IPS DF 6.9 (cell line): ENCODE measurements at regions not wholly inside any gene's neighbourhood (a gene's known extent, or its start where the extent isn't known, plus 50 kb on each side); places are given as distances from the start of the nearest gene placed in this dataset.

Experiments used
- DNase-seq: peaks from one replicate; pipeline ENCODE4 v3.0.0-alpha.2; 2013; ENCODE audit warnings: low read depth, low spot score
- H3K27ac ChIP-seq: one replicate; pipeline ENCODE4 v1.5.1; 2013; ENCODE audit warnings: low read length, control low read depth
- H3K27me3 ChIP-seq: 2 replicates; pipeline ENCODE4 v1.6.1; 2013; ENCODE audit warnings: mild to moderate bottlenecking, low read length; ENCODE audit not compliant: control insufficient read depth, insufficient read depth
- H3K36me3 ChIP-seq: 2 replicates; pipeline ENCODE4 v1.6.1; 2013; ENCODE audit warnings: low read length; ENCODE audit not compliant: control insufficient read depth, insufficient read depth
- H3K4me1 ChIP-seq: 2 replicates; pipeline ENCODE4 v1.6.1; 2013; ENCODE audit warnings: low read length; ENCODE audit not compliant: control insufficient read depth, insufficient read depth
- H3K4me3 ChIP-seq: 2 replicates; pipeline ENCODE4 v1.5.1; 2013; ENCODE audit warnings: mild to moderate bottlenecking, low read length
- H3K9me3 ChIP-seq: 2 replicates; pipeline ENCODE4 v1.6.1; 2013; ENCODE audit warnings: low read length, inconsistent platforms; ENCODE audit not compliant: control insufficient read depth, insufficient read depth
- WGBS: extraction: QIAGEN DNeasy Blood & Tissue Kit; methylation state at CpG from one replicate; pipeline ENCODE4 v1.1.7; 2013; ENCODE audit warnings: mixed read lengths, missing lambda C conversion rate; ENCODE audit not compliant: insufficient read length, insufficient coverage; 5-methylcytosine and 5-hydroxymethylcytosine counted together

DNA sequence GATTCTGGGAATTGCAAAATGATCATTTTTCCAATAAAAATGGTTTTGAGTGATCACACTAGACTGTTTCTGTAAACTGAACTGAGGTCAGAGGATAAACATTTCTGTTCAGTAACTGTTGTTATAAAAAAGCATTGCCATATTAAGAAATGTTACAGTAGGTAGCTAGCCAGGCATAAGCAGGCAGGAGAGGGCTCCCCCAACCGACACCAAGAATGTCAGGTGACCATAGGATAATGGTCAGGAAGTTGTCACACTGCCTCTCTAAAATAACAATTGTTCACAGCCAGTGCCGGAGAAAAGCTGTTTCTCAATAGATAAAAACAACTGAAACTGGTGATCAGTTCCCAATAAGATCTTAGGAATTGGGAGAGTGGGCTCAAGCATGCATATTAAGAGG is 306.2 kb upstream of the SLIT2 start:
- no CpG with 5 or more reads among the region's 2 CpGs for WGBS
- DNase-seq = no peak
- no peak overlapping the region for H3K27ac ChIP-seq

DNA sequence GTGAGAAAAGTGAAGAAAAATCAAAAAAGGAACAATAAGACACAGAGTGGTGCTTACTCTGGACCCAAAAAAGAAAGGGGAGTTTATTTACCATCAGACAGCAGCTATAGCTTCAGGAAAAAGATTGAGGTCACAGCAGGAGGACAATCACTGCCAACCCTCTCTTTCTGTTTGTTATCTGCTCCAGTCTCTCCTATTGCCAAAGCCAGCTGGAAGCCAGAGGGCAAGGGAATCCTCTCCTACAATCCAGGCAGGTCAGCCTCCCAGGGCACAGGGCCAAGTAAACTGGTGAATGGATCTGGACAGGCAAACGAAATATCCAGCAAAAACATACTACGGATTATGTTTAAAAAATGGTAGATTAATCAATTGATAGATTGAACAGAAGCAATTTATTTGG is 306.9 kb upstream of the SLIT2 start:
- H3K4me1 ChIP-seq = no peaks in the 10 kb centered on the region
- no peaks in the 10 kb centered on the region for H3K9me3 ChIP-seq
- H3K4me3 ChIP-seq = no peak overlapping the region
- no peaks in the 10 kb centered on the region for H3K27me3 ChIP-seq
- DNase-seq = no peak
- WGBS = no CpG with 5 or more reads among the region's 2 CpGs
- H3K27ac ChIP-seq = no peak overlapping the region
- no peaks in the 10 kb centered on the region for H3K36me3 ChIP-seq

More for the DNA sequence above, 306.2 kb upstream of the SLIT2 start:
- H3K4me1 ChIP-seq = no peaks in the 10 kb centered on the region
- no peaks in the 10 kb centered on the region for H3K36me3 ChIP-seq
- no peaks in the 10 kb centered on the region for H3K9me3 ChIP-seq
- H3K27me3 ChIP-seq = no peaks in the 10 kb centered on the region
- H3K4me3 ChIP-seq = no peak overlapping the region

DNA sequence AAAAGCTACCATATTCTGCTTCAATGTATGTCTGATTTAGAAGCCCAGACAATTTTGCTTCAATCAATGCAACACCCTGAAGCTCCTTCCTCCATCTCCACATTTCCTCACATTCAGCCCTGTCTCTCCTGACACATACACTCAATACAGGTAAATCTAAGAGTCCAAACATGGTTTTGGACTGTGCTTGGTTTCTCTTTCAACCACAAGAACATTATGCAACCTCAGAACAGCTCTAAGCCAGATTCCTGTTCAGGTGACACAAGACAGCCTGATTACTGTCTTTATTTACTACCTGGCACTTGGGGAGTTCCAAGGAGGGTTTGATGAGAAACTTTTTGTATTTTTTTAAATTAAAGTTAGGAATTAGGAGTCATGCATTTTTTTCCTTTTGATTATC is 307.5 kb upstream of the SLIT2 start:
- DNase-seq = no peak

DNA sequence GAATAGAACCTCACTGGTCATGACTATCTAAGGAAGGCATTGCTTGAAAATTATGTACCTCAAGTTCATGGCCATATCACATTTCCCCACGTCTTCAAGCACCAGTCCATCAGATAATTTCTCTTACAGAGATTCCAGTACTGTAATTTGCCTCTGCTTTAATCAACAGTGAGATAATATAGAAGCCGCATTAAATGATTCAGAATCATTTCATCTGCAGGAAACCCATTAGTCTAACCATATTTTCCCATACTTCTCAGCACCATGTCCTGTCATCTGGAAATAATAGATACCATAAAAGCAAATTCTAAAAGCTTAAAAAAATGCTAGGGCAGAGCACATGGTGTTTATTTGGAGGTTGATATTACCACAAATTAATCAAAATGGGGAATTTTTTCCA is 310.3 kb upstream of the SLIT2 start:
- Histone ChIP-seq H3K27me3 (no peaks in the 10 kb centered on the region), H3K27ac (no peak overlapping the region), H3K4me3 (no peak overlapping the region), H3K9me3 (no peaks in the 10 kb centered on the region), H3K36me3 (no peaks in the 10 kb centered on the region), H3K4me1 (no peaks in the 10 kb centered on the region)
- no peak for DNase-seq
- WGBS = no CpG with 5 or more reads among the region's 2 CpGs

More for the DNA sequence above, 307.5 kb upstream of the SLIT2 start:
- no peak overlapping the region for H3K27ac ChIP-seq
- H3K36me3 ChIP-seq = no peaks in the 10 kb centered on the region
- no peak overlapping the region for H3K4me3 ChIP-seq
- no peaks in the 10 kb centered on the region for H3K9me3 ChIP-seq
- no peaks in the 10 kb centered on the region for H3K4me1 ChIP-seq
- H3K27me3 ChIP-seq = no peaks in the 10 kb centered on the region

DNA sequence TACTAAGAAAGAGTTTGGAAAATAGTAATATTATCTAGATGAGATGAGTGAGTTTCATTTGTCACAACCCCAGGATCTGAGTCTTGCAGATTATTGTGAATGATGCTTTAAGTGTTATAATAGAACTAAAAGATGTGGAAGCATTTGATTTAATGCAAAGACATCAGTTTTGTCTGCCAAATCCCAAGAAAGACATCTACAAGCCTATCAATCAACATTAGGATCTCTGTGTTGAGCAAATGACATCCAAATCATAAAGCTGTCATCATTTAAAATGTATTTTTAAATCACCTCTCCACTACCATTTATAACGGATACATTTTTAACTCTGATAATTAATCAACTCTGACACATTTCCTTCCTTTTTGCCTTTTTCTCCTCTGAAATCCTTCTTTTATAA is 310.8 kb upstream of the SLIT2 start:
- no peaks in the 10 kb centered on the region for H3K9me3 ChIP-seq
- WGBS = 100% methylated on average over 1 of the region's 1 CpG
- DNase-seq = no peak

DNA sequence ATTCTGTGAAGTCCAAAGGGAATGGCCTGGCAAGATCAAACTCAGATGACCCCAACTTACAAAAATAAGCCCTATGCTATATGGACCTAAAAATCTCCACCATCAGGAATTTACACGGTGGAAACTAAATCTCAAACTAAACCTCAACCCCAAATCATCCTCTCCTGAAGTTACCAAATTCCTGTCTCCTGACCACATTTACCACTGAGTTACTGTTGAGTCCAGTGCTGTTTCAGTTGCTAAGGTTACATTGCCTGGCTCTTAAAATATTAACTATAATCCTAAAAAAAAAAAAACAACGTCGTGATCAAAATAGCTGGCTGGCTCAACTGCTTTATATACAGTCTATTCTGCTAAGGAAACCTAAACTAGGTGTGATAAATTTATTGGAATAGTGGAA is 315.2 kb upstream of the SLIT2 start:
- Histone ChIP-seq H3K27ac (no peak overlapping the region), H3K36me3 (no peaks in the 10 kb centered on the region), H3K4me1 (no peaks in the 10 kb centered on the region), H3K9me3 (no peaks in the 10 kb centered on the region), H3K4me3 (no peak overlapping the region), H3K27me3 (no peaks in the 10 kb centered on the region)
- no peak for DNase-seq
- WGBS = 100% methylated on average over 1 of the region's 3 CpGs

More for the DNA sequence above, 310.8 kb upstream of the SLIT2 start:
- Histone ChIP-seq H3K27me3 (no peaks in the 10 kb centered on the region), H3K4me3 (no peak overlapping the region), H3K27ac (no peak overlapping the region), H3K4me1 (no peaks in the 10 kb centered on the region), H3K36me3 (no peaks in the 10 kb centered on the region)

DNA sequence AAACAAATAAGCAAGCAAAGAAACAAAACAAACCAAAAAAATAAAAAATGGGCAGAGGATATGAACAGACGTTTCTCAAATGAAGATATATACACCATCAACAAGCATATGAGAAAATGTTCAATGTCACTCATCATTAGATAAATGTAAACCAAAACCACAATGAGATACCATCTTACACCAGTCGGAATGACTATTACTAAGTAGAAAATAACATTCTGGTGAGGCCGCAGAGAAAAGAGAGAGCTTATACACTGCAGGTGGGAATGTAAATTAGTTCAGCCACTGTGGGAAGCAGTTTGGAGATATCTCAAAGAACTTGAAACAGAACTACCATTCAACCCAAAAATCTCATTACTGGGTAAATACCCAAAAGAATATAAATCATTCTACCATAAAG is 321.0 kb upstream of the SLIT2 start:
- no peak overlapping the region for H3K27ac ChIP-seq
- H3K4me3 ChIP-seq = no peak overlapping the region
- no peaks in the 10 kb centered on the region for H3K27me3 ChIP-seq
- H3K4me1 ChIP-seq = no peaks in the 10 kb centered on the region
- H3K36me3 ChIP-seq = no peaks in the 10 kb centered on the region
- no CpG with 5 or more reads among the region's 3 CpGs for WGBS
- no peak for DNase-seq
- H3K9me3 ChIP-seq = no peaks in the 10 kb centered on the region

DNA sequence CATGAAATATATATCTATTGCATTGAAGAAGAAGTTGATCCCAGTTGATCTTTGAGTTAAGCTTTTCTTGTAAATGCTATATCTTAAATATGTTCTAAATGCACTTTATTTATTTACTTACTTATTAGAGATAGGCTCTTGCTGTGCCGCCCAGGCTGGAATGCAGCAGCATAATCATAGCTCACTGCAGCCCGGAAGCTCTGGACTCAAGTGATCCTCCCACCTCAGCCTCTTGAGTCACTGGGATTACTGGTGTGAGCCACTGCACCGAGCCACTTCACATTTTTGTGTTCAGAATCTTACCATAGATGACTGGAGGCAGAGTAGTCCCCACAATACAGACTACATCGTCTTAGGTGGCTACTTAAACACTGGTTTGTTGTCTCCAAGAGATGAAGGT is 324.3 kb upstream of the SLIT2 start:
- no peaks in the 10 kb centered on the region for H3K4me1 ChIP-seq
- H3K27ac ChIP-seq = no peak overlapping the region
- no CpG with 5 or more reads among the region's 4 CpGs for WGBS
- H3K36me3 ChIP-seq = no peaks in the 10 kb centered on the region
- H3K4me3 ChIP-seq = no peak overlapping the region
- no peaks in the 10 kb centered on the region for H3K27me3 ChIP-seq
- no peak for DNase-seq
- no peaks in the 10 kb centered on the region for H3K9me3 ChIP-seq

DNA sequence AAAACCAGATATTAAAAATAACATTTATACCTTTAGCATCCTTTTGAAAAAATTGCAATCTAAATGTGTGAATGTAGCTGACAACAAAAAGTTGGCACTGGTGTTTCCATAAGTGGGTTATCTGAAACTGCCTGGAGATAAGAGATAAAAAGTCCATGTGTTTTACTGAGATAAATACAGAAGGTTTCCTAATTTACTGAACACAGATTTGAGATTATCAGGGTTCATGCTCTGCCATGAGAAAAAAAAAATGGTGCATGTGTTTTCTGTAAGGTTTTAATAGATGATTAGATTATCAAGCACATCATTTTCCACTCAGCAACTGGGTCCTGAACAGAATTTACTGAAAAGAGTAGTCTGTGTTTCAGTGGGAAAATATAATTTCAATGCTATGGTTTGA is 326.2 kb upstream of the SLIT2 start:
- no peak for DNase-seq
- Histone ChIP-seq H3K27me3 (no peaks in the 10 kb centered on the region), H3K4me3 (no peak overlapping the region), H3K27ac (no peak overlapping the region), H3K4me1 (no peaks in the 10 kb centered on the region), H3K9me3 (no peaks in the 10 kb centered on the region), H3K36me3 (no peaks in the 10 kb centered on the region)

DNA sequence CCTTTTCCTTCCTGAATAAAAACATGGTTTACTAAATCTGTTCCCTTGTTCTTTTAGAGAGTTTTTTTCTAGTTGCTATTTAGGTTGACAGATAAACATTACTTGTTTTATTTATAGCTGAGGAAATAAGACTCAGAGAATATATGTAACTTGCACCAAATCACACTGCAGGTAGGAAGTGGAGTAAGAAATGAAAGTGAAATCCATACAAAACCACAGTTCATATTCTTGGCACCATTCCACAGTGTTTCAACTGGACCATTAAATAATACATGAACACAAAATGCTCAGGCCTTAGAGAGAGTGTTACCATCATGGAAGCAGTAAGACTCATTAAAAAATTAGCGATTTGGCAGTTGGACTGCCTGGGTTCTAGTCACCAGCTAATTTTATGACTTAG is 326.9 kb upstream of the SLIT2 start:
- Histone ChIP-seq H3K4me1 (no peaks in the 10 kb centered on the region), H3K36me3 (no peaks in the 10 kb centered on the region), H3K27me3 (no peaks in the 10 kb centered on the region), H3K27ac (no peak overlapping the region), H3K4me3 (no peak overlapping the region), H3K9me3 (no peaks in the 10 kb centered on the region)
- no CpG with 5 or more reads among the region's 1 CpG for WGBS
- DNase-seq = no peak

DNA sequence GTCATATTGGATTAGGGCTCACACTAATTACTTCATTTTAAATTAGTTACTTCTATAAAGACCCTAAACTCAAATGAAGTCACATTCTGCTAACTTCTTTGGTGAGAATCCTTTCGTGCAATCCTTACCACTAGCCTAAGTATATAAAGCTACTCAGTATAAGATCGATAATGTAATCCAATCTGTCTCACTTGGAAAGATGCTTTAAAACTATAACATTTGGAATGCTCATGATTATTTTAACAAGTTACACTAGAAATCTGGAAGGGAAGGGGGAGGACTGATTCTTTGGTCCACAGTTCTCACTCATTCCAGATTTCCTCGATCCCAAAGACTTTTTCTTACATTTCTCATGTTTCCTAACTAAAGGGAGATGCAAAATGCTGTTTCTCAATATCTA is 336.4 kb upstream of the SLIT2 start:
- no peak overlapping the region for H3K27ac ChIP-seq
- H3K4me3 ChIP-seq = no peak overlapping the region
- H3K4me1 ChIP-seq = no peaks in the 10 kb centered on the region
- WGBS = no CpG with 5 or more reads among the region's 3 CpGs
- H3K9me3 ChIP-seq = no peaks in the 10 kb centered on the region
- H3K27me3 ChIP-seq = no peaks in the 10 kb centered on the region
- no peak for DNase-seq
- no peaks in the 10 kb centered on the region for H3K36me3 ChIP-seq
